Nephron (organoid): ENCODE measurements at regions not wholly inside any gene's neighbourhood (a gene's known extent, or its start where the extent isn't known, plus 50 kb on each side); places are given as distances from the start of the nearest gene placed in this dataset.

ENCODE experiments used
- H3K27ac Mint-ChIP-seq, 3 experiments: 2 replicates each; pipeline ENCODE4 v1.8.0; 2020; ENCODE audit warnings: mixed read lengths in 3 of 3, mild to moderate bottlenecking in 2 of 3, moderate library complexity in 1 of 3
- H3K27me3 Mint-ChIP-seq: 2 replicates; pipeline ENCODE4 v1.8.0; 2021; ENCODE audit warnings: low read depth, mild to moderate bottlenecking, moderate library complexity, mixed read lengths
- H3K36me3 Mint-ChIP-seq: 2 replicates; pipeline ENCODE4 v1.8.0; 2020; ENCODE audit warnings: low read depth, mixed read lengths
- H3K4me1 Mint-ChIP-seq: 2 replicates; pipeline ENCODE4 v1.8.0; 2020; ENCODE audit warnings: mixed read lengths
- H3K4me3 Mint-ChIP-seq, 3 experiments: 2 replicates each; pipeline ENCODE4 v1.8.0; 2020; ENCODE audit warnings: mild to moderate bottlenecking in 3 of 3, mixed read lengths in 3 of 3, moderate library complexity in 2 of 3
- H3K9me3 Mint-ChIP-seq: 2 replicates; pipeline ENCODE4 v1.8.0; 2020; ENCODE audit warnings: mixed read lengths
- TF ChIP-seq, protein P1 (sequence below), 3 experiments: fragments of 200-600 bp; sonication (generic); IDR thresholded peaks; one replicate each; pipeline ENCODE4 v1.5.0; 2021; ENCODE audit warnings: antibody characterized with exemption in 3 of 3; ENCODE audit not compliant: unreplicated experiment in 3 of 3

DNA sequence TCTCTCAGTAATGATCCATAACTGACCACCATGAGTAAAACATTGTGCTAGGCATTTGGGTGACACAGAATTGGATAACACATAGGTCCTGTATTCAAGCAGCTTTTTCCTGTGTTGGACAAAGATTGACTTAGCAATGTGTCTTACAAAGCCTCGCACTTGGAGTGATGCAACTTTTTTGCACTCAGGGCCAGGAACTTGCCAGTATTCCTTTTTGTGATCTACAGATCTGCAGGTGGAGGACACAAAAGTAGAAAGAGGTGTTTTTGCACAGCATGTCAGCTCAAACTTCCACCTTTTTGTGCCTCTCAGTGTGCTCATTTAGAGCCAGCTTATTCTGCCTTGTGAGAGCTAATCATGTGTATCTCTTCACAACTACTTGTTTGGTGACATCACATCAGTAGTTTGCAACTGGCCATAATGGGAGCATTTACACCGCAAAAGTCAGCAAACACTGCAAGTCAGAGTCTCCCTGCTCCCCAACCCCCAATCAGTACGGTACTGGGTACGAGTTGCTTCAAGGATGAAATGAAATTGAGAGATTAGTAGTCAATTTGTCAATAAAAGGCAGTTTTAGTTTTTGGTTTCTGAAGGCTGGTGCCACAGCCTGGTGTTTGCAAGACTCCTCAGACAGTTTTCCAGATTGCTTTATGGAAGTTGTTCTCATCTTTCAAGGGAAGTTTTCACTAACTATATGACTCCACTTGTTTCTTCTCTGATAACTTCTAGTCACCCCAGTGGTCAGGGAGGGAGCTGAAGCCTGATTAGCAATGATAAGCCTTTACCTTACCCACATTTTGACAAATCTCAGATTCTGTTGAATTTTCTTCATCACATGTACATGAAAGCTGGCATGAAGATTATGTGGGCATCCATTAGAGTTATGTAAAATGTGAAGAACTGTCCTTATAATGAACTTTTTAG lies 149.1 kb downstream of the PDCD6IP start:
- no peak overlapping the region for H3K27ac Mint-ChIP-seq
- H3K4me1 Mint-ChIP-seq = no peaks in the 10 kb centered on the region
- no peaks in the 10 kb centered on the region for H3K9me3 Mint-ChIP-seq
- no peak overlapping the region for H3K4me3 Mint-ChIP-seq
- TF ChIP-seq, protein P1, sequence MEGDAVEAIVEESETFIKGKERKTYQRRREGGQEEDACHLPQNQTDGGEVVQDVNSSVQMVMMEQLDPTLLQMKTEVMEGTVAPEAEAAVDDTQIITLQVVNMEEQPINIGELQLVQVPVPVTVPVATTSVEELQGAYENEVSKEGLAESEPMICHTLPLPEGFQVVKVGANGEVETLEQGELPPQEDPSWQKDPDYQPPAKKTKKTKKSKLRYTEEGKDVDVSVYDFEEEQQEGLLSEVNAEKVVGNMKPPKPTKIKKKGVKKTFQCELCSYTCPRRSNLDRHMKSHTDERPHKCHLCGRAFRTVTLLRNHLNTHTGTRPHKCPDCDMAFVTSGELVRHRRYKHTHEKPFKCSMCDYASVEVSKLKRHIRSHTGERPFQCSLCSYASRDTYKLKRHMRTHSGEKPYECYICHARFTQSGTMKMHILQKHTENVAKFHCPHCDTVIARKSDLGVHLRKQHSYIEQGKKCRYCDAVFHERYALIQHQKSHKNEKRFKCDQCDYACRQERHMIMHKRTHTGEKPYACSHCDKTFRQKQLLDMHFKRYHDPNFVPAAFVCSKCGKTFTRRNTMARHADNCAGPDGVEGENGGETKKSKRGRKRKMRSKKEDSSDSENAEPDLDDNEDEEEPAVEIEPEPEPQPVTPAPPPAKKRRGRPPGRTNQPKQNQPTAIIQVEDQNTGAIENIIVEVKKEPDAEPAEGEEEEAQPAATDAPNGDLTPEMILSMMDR (IDR thresholded peaks at IDR 0.05; ENCODE audit: unreplicated experiment in 3 of 3) = no peak
- no peaks in the 10 kb centered on the region for H3K36me3 Mint-ChIP-seq
- H3K27me3 Mint-ChIP-seq = no peaks in the 10 kb centered on the region

DNA sequence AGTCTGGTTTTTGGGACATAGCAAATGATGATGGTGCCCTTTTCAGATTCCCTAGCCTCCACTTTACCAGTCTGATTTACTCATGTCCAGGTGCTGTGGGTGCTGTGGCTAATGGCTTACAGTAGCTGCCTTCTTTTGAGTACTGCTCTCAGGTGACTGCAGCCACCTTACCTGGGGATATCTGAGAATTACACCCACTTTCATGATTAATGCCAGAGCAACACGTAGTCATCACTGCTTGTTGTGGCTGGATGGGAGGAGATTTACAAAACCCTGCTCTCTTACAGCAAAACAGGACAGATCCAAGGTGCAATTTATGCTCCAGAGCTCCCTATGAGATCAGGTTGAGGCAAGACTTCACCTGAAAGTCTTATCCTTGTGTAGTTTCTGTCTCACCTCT lies 150.6 kb downstream of the PDCD6IP start:
- H3K27ac Mint-ChIP-seq = no peak overlapping the region
- TF ChIP-seq, protein P1 (IDR thresholded peaks at IDR 0.05; ENCODE audit: unreplicated experiment in 3 of 3) = no peak
- no peaks in the 10 kb centered on the region for H3K4me1 Mint-ChIP-seq
- H3K4me3 Mint-ChIP-seq = no peak overlapping the region
- no peaks in the 10 kb centered on the region for H3K27me3 Mint-ChIP-seq
- H3K36me3 Mint-ChIP-seq = no peaks in the 10 kb centered on the region
- H3K9me3 Mint-ChIP-seq = no peaks in the 10 kb centered on the region

DNA sequence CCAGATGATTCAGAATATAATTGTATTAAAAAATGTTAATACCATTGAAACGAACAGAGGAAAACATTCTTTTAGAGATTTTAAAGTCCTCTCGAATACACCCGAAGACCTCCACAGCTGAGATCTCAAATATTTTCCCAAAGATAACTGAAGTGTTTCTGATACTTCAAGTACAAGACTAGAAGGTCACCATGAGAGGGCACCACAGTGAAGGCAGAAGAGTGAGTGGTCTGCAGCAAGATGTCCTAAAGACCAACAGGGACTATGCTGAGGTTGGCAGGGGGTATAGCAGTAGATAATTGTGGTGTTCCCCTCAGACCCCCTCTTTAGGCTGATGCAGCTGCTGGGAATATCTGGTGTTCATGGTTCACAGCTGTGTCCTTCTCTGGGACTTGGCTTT lies 156.5 kb downstream of the PDCD6IP start:
- no peak overlapping the region for H3K27ac Mint-ChIP-seq
- no peaks in the 10 kb centered on the region for H3K9me3 Mint-ChIP-seq
- H3K4me1 Mint-ChIP-seq = no peaks in the 10 kb centered on the region
- no peaks in the 10 kb centered on the region for H3K36me3 Mint-ChIP-seq
- no peak overlapping the region for H3K4me3 Mint-ChIP-seq
- TF ChIP-seq, protein P1 (IDR thresholded peaks at IDR 0.05; ENCODE audit: unreplicated experiment in 3 of 3) = no peak
- no peaks in the 10 kb centered on the region for H3K27me3 Mint-ChIP-seq

DNA sequence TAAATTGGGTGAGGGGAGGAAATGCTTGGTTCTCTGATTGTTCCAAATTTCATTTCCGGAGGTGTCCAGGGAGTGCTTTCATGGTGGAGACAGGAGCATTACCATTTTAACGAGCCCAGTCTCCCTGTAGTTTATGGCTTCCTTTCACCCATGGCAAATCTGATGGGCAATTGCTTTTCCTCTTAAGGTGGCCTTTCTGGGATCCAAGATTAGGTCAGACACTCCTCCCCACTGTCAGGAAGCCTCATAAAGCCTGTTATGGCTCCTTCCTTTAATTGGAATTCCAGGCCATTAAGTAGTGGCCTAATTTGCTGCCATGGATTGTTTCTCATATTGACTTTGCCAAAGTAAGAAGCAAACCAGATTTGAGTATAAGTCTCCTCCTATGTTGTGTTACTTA lies 157.8 kb downstream of the PDCD6IP start:
- H3K4me1 Mint-ChIP-seq = no peaks in the 10 kb centered on the region
- TF ChIP-seq, protein P1 (IDR thresholded peaks at IDR 0.05; ENCODE audit: unreplicated experiment in 3 of 3) = no peak
- H3K27ac Mint-ChIP-seq = no peak overlapping the region
- no peaks in the 10 kb centered on the region for H3K9me3 Mint-ChIP-seq
- no peaks in the 10 kb centered on the region for H3K36me3 Mint-ChIP-seq
- no peaks in the 10 kb centered on the region for H3K27me3 Mint-ChIP-seq
- H3K4me3 Mint-ChIP-seq = no peak overlapping the region

DNA sequence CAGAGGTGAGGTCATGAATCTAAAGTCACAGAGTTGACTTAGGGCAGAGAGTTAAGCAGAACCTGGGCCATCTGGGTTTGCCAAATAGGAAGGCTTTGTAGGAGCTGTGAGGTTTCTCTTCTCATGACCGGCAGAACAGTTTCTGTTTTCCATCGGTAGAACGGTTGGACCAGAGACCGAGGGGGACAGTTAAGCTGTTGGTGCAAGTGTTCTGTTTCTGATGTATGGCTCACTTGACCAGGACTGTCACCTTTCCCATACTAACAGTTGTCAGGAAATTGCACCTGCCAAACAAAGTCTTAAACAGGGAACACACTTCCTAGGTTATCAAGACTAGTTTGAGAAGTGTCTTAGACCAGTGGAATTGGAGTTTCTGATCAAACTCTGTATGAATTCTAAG lies 158.3 kb downstream of the PDCD6IP start:
- H3K27ac Mint-ChIP-seq = no peak overlapping the region
- H3K4me3 Mint-ChIP-seq = no peak overlapping the region
- H3K27me3 Mint-ChIP-seq = no peaks in the 10 kb centered on the region
- TF ChIP-seq, protein P1 (IDR thresholded peaks at IDR 0.05; ENCODE audit: unreplicated experiment in 3 of 3) = no peak
- no peaks in the 10 kb centered on the region for H3K4me1 Mint-ChIP-seq
- H3K9me3 Mint-ChIP-seq = no peaks in the 10 kb centered on the region
- no peaks in the 10 kb centered on the region for H3K36me3 Mint-ChIP-seq

DNA sequence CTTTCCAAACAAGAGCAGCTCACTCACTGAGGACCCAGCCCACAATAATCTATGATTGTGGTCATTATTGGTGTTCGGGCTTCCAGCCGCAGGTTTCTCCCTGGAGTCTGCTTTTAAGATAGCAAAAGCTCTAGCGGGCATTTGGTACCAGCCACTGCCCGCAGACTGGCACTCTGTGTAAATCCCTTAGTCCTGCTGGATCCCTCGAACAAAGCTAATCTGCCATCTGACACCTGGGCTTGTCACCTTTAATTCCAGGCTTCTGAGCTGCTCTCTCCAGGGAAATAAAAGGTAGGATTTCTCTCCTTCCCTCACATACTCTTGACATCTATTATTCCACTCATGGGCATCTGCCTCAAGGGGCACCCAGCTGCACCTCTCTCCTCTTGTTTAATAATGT lies 158.7 kb downstream of the PDCD6IP start:
- Mint-ChIP-seq H3K36me3 (no peaks in the 10 kb centered on the region), H3K27me3 (no peaks in the 10 kb centered on the region), H3K4me3 (no peak overlapping the region), H3K4me1 (no peaks in the 10 kb centered on the region), H3K27ac (no peak overlapping the region), H3K9me3 (no peaks in the 10 kb centered on the region)
- TF ChIP-seq, protein P1 (IDR thresholded peaks at IDR 0.05; ENCODE audit: unreplicated experiment in 3 of 3) = no peak
